ENCODE measurements at regions not wholly inside any gene's neighbourhood (a gene's known extent, or its start where the extent isn't known, plus 50 kb on each side); places are given as distances from the start of the nearest gene placed in this dataset.

DNA sequence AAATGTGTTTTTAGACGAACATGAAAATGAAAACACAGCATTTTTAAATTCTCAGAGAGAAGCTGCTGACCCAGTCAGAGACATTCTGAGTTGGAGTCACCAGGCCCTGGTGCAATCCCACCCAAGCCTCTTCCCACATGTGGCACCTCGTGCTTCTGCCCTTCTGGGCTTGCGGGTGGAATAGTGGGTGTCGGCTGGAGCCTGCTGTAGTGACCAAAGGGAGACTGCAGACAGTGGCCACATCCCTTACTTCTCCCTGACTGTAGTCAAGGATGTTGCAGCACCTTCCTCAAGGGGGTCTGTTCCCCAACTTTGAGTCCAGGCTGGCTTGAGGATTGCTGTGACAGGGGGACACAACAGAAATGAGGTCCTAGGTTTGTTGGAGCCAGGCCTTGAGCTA is 104.4 kb upstream of the GLI2 start (continued):
- TF ChIP-seq, protein P1, sequence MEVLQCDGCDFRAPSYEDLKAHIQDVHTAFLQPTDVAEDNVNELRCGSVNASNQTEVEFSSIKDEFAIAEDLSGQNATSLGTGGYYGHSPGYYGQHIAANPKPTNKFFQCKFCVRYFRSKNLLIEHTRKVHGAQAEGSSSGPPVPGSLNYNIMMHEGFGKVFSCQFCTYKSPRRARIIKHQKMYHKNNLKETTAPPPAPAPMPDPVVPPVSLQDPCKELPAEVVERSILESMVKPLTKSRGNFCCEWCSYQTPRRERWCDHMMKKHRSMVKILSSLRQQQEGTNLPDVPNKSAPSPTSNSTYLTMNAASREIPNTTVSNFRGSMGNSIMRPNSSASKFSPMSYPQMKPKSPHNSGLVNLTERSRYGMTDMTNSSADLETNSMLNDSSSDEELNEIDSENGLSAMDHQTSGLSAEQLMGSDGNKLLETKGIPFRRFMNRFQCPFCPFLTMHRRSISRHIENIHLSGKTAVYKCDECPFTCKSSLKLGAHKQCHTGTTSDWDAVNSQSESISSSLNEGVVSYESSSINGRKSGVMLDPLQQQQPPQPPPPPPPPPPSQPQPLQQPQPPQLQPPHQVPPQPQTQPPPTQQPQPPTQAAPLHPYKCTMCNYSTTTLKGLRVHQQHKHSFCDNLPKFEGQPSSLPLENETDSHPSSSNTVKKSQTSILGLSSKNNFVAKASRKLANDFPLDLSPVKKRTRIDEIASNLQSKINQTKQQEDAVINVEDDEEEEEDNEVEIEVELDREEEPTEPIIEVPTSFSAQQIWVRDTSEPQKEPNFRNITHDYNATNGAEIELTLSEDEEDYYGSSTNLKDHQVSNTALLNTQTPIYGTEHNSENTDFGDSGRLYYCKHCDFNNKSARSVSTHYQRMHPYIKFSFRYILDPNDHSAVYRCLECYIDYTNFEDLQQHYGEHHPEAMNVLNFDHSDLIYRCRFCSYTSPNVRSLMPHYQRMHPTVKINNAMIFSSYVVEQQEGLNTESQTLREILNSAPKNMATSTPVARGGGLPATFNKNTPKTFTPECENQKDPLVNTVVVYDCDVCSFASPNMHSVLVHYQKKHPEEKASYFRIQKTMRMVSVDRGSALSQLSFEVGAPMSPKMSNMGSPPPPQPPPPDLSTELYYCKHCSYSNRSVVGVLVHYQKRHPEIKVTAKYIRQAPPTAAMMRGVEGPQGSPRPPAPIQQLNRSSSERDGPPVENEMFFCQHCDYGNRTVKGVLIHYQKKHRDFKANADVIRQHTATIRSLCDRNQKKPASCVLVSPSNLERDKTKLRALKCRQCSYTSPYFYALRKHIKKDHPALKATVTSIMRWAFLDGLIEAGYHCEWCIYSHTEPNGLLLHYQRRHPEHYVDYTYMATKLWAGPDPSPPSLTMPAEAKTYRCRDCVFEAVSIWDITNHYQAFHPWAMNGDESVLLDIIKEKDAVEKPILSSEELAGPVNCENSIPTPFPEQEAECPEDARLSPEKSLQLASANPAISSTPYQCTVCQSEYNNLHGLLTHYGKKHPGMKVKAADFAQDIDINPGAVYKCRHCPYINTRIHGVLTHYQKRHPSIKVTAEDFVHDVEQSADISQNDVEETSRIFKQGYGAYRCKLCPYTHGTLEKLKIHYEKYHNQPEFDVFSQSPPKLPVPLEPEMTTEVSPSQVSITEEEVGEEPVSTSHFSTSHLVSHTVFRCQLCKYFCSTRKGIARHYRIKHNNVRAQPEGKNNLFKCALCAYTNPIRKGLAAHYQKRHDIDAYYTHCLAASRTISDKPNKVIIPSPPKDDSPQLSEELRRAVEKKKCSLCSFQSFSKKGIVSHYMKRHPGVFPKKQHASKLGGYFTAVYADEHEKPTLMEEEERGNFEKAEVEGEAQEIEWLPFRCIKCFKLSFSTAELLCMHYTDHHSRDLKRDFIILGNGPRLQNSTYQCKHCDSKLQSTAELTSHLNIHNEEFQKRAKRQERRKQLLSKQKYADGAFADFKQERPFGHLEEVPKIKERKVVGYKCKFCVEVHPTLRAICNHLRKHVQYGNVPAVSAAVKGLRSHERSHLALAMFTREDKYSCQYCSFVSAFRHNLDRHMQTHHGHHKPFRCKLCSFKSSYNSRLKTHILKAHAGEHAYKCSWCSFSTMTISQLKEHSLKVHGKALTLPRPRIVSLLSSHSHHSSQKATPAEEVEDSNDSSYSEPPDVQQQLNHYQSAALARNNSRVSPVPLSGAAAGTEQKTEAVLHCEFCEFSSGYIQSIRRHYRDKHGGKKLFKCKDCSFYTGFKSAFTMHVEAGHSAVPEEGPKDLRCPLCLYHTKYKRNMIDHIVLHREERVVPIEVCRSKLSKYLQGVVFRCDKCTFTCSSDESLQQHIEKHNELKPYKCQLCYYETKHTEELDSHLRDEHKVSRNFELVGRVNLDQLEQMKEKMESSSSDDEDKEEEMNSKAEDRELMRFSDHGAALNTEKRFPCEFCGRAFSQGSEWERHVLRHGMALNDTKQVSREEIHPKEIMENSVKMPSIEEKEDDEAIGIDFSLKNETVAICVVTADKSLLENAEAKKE (CRISPR knock-in tag; IDR thresholded peaks at IDR 0.05), result no peak
- TF ChIP-seq ZNF331 (CRISPR knock-in tag; IDR thresholded peaks at IDR 0.05; ENCODE audit: low read depth), result no peak
- TF ChIP-seq POLR2AphosphoS5 (IDR thresholded peaks at IDR 0.05; ENCODE audit: low read depth), result no peak

DNA sequence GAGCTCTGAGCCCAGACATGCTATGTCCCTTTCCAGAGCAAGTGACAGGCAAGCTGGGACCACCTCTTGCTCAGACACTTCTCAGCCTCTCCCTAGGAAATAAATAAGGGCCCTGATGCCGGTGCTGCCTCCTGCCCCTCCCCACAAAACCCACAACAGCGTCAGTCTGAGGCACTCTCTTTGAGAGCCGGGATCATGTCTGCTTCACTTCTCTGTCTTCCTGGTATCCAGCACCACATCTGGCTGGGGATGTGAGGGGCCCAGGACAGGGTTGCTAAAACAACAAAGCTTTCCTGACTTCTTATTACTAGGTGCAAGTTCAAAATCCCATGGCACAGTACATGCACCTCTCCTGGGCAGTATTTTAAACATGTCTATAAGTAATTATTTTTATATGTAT is 103.9 kb upstream of the GLI2 start:
- TF ChIP-seq EZH2 (IDR thresholded peaks at IDR 0.05; ENCODE audit: low read depth, unreplicated experiment), result no peak
- TF ChIP-seq NANOG (IDR thresholded peaks at IDR 0.05; ENCODE audit: borderline replicate concordance), result no peak
- TF ChIP-seq POLR2AphosphoS5 (IDR thresholded peaks at IDR 0.05; ENCODE audit: low read depth), result no peak
- TF ChIP-seq, protein P2, sequence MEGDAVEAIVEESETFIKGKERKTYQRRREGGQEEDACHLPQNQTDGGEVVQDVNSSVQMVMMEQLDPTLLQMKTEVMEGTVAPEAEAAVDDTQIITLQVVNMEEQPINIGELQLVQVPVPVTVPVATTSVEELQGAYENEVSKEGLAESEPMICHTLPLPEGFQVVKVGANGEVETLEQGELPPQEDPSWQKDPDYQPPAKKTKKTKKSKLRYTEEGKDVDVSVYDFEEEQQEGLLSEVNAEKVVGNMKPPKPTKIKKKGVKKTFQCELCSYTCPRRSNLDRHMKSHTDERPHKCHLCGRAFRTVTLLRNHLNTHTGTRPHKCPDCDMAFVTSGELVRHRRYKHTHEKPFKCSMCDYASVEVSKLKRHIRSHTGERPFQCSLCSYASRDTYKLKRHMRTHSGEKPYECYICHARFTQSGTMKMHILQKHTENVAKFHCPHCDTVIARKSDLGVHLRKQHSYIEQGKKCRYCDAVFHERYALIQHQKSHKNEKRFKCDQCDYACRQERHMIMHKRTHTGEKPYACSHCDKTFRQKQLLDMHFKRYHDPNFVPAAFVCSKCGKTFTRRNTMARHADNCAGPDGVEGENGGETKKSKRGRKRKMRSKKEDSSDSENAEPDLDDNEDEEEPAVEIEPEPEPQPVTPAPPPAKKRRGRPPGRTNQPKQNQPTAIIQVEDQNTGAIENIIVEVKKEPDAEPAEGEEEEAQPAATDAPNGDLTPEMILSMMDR (conservative IDR thresholded peaks at IDR 0.05; ENCODE audit: low read depth in 2 of 2), result no peak
- TF ChIP-seq ZNF114 (CRISPR knock-in tag; IDR thresholded peaks at IDR 0.05), result no peak
- TF ChIP-seq, protein P1 (CRISPR knock-in tag; IDR thresholded peaks at IDR 0.05), result no peak
- no peak for TF ChIP-seq EZH2phosphoT487 (IDR thresholded peaks at IDR 0.05; ENCODE audit: unreplicated experiment)
- no peak for TF ChIP-seq CREB1 (CRISPR knock-in tag; IDR thresholded peaks at IDR 0.05; ENCODE audit: low read depth)
- no peaks in the 10 kb centered on the region for H3K4me1 ChIP-seq (ENCODE audit: insufficient read depth)
- H3K27me3 ChIP-seq (ENCODE audit: insufficient read depth), result no peaks in the 10 kb centered on the region
- no peak overlapping the region for H2AFZ ChIP-seq
- Mint-ChIP-seq H3K9me3 (no peaks in the 10 kb centered on the region), H3K27me3 (ENCODE audit: insufficient read depth, low read depth, poor library complexity) (peaks cover 1% of the 10 kb centered on the region), H3K4me1 (peaks cover 7% of the 10 kb centered on the region; the same call in 2 of the 3 replicates), H3K4me3 (no peak overlapping the region), H3K27ac (no peak overlapping the region), H3K36me3 (ENCODE audit: low read depth) (no peaks in the 10 kb centered on the region)
- no peak overlapping the region for H3K27ac ChIP-seq (ENCODE audit: low read depth)
- DNase-seq (ENCODE audit: low spot score) (no peak), ATAC-seq (no peak)
- no peak overlapping the region for H3K4me2 ChIP-seq
- no peaks in the 10 kb centered on the region for H3K79me2 ChIP-seq (replicated peaks; ENCODE audit: insufficient read depth)
- no peaks in the 10 kb centered on the region for H3K36me3 ChIP-seq (ENCODE audit: insufficient read depth)
- no peaks in the 10 kb centered on the region for H4K20me1 ChIP-seq (replicated peaks; ENCODE audit: insufficient read depth)
- H3K9me2 ChIP-seq (ENCODE audit: insufficient read depth), result no peaks in the 10 kb centered on the region
- no peaks in the 10 kb centered on the region for H3F3A ChIP-seq (replicated peaks; ENCODE audit: low read depth)
- no peak overlapping the region for H3K4me3 ChIP-seq
